ENCODE measurements at regions not wholly inside any gene's neighbourhood (a gene's known extent, or its start where the extent isn't known, plus 50 kb on each side); places are given as distances from the start of the nearest gene placed in this dataset.

DNA sequence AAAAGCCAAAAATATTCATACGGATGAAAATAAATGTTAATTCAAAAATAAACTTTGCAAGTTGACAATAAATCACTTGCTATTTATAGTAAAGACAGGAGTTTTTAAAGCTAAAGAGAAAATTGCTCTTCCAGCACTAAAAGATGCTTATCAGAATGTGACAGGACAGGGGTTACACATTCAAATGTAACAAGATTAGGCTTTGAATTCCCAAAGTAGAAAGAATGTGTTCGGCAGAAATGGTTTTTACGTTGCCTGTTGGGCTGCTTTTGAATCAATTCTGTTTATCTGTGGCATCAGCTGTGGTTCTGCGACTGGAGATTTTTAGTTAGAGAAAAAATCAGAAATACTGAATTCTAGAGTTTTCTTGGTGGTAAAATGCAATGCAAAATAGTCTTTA lies 669.4 kb downstream of the CPS1 start:
- CTCF ChIA-PET = interaction anchor here (0.6 kb wide), 1 partner anchor 256 kb away, joined by 3 read pairs; no protein-coding TSS in a partner anchor
- TF ChIP-seq, protein P1, sequence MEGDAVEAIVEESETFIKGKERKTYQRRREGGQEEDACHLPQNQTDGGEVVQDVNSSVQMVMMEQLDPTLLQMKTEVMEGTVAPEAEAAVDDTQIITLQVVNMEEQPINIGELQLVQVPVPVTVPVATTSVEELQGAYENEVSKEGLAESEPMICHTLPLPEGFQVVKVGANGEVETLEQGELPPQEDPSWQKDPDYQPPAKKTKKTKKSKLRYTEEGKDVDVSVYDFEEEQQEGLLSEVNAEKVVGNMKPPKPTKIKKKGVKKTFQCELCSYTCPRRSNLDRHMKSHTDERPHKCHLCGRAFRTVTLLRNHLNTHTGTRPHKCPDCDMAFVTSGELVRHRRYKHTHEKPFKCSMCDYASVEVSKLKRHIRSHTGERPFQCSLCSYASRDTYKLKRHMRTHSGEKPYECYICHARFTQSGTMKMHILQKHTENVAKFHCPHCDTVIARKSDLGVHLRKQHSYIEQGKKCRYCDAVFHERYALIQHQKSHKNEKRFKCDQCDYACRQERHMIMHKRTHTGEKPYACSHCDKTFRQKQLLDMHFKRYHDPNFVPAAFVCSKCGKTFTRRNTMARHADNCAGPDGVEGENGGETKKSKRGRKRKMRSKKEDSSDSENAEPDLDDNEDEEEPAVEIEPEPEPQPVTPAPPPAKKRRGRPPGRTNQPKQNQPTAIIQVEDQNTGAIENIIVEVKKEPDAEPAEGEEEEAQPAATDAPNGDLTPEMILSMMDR (conservative IDR thresholded peaks at IDR 0.05; ENCODE audit: low read depth) = no peak
- POLR2A ChIA-PET (ENCODE audit: low non-redundant PET) = no interaction called here
- H3K27ac ChIP-seq = no peak overlapping the region
- no peak for DNase-seq (ENCODE audit: low spot score)

DNA sequence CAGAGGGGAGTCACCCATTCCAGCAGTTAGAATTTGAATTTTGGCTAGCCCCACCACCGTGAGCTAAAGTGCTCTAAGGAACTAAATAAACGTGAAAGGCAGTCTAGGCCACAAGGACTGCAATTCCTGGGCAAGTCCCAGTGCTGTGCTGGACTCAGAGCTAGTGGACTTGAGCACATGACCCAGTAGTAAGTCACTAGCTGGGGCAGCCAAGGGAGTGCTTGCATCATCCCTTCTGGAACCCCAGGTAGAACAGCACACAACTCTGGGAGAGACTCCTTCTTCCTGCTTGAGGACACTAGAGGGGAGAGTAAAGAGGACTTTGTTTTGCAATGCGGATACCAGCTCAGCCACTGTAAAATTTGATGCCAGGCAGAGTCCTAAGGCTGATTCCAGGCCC lies 672.2 kb downstream of the CPS1 start:
- TF ChIP-seq, protein P1 (conservative IDR thresholded peaks at IDR 0.05; ENCODE audit: low read depth) = no peak
- DNase-seq (ENCODE audit: low spot score) = no peak
- H3K27ac ChIP-seq = no peak overlapping the region
- CTCF ChIA-PET = interaction anchor here (0.7 kb wide), 1 partner anchor 43 kb away, joined by 3 read pairs; no protein-coding TSS in a partner anchor
- POLR2A ChIA-PET (ENCODE audit: low non-redundant PET) = no interaction called here

DNA sequence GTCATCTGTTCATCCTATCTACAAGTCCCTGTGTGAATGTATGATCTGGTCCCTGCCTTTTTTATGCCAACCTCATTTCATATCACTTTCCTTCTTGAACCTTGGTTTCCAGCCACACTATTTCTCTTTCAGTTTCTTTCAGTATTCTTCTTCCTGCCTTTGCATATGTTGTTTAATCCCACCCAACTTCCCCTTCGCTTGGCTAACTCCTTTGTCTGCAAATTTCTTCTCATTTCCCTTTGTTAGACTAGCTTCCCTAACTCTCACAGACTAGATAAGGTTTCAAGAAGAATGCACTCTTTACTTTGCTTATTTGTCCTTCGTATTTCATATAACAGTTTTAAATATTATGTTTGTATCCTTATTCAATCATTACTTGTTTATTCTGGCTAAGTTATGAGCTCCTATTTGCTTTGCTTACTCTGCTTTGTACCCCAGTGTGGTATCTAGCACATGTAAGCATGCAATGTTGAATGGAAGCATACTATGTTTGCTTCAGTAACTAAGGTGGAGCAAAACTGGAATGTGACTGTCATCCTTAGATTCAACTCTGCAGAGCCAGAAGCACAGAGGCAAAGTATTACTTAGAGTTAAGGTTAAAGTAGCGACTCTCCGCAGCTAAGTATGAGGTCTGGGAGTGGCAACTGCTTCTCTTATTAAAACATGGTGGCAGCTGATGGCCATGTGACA lies 681.3 kb downstream of the CPS1 start:
- CTCF ChIA-PET = no interaction called here
- POLR2A ChIA-PET (ENCODE audit: low non-redundant PET) = no interaction called here
- no peak for DNase-seq (ENCODE audit: low spot score)
- TF ChIP-seq, protein P1 (conservative IDR thresholded peaks at IDR 0.05; ENCODE audit: low read depth) = no peak
- H3K27ac ChIP-seq = no peak overlapping the region

DNA sequence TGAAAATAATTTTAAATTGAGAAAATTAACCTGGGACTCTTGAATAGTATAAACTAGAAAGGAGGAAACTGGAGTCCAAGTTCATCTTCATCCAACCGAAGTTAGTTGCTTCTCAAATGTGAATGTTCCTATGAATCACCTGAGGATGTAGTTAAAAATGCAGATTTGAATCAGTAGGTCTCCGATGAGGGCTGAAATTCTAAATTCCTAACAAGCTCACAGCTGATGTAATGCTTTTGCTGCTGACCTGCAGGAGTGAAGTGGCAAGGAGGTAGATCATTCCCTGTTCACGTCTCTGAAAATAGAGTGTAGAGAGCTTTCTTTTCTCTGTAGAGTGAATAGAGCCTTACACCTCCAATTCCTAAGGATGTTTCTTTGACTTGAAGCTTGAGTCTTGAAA lies 685.5 kb downstream of the CPS1 start:
- POLR2A ChIA-PET (ENCODE audit: low non-redundant PET) = no interaction called here
- H3K27ac ChIP-seq = no peak overlapping the region
- CTCF ChIA-PET = no interaction called here
- TF ChIP-seq, protein P1 (conservative IDR thresholded peaks at IDR 0.05; ENCODE audit: low read depth) = no peak
- DNase-seq (ENCODE audit: low spot score) = no peak

DNA sequence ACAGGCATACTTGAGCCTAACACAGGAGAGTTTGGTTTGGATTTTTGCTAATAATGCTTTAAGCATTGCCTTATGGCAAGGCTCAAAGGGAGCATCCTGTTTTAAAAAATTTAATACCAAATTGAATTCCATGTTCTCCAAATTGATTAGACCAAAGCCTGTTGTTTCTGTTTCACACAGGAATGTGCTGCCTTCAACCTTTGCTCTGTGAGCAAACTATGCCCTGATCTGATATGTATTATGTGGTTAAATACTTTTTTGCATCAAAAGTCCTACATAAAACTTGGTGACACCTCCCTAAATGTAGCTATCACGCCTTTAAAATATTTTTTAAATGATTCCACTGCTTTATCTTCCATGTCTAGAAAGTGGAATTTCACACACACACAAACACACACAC lies 691.4 kb downstream of the CPS1 start:
- ChIA-PET POLR2A (ENCODE audit: low non-redundant PET) (no interaction called here), CTCF (no interaction called here)
- TF ChIP-seq, protein P1 (conservative IDR thresholded peaks at IDR 0.05; ENCODE audit: low read depth) = no peak

DNA sequence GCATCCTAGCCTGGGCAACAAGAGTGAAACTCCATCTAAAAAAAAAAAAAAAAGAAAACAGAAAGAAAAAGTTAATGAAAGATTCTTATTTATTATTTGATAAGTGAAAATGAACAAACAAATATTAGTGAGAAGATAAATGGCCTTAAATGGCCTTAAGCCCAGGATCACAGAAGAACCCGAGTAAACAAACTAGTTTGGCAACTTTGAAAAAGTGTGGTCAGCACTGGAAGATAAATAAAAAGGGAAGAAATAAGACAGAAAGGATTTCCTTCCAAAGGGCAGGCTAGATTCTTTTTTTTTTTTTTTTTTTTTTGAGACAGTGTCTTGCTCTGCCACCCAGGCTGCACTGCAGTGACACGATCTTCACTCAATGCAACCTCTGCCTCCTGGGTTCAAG lies 692.4 kb downstream of the CPS1 start:
- DNase-seq (ENCODE audit: low spot score) = peak; percentile 31
- no peak overlapping the region for H3K27ac ChIP-seq
- TF ChIP-seq, protein P1 (conservative IDR thresholded peaks at IDR 0.05; ENCODE audit: low read depth) = no peak
- ChIA-PET CTCF (interaction anchor here (0.7 kb wide), 1 partner anchor 288 kb away, joined by 3 read pairs; no protein-coding TSS in a partner anchor), POLR2A (ENCODE audit: low non-redundant PET) (no interaction called here)

More for the DNA sequence above, 691.4 kb downstream of the CPS1 start:
- no peak overlapping the region for H3K27ac ChIP-seq
- DNase-seq (ENCODE audit: low spot score) = no peak

All from RWPE1 (cell line).